ENCODE measurements at regions not wholly inside any gene's neighbourhood (a gene's known extent, or its start where the extent isn't known, plus 50 kb on each side); places are given as distances from the start of the nearest gene placed in this dataset.
A peak's percentile ranks its signal among the peaks of the same experiment; 100 is the strongest.

DNA sequence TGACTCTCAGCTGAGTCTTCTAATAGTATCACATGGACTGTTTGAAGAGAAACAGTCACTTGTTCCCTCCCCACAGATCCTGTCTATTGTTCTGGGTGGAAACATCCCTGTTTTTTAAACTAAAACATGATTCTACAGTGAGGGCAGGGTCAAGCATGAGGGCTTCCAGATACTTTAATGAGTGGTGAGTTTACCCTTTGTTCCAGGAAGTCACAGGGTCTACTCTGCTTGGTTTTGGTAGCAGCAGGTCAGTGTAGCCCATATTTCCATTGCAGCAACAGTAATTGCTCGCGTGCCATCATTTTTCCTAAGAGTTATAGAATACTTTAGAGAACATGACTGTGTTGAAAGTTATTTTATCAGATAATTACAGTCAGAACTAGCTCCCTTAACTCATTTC lies 87.4 kb downstream of the ZNF732 start:
- no peak for DNase-seq (ENCODE audit: low read depth)
- Histone ChIP-seq H3K36me3 (ENCODE audit: control insufficient read depth, insufficient read depth, low read length, severe bottlenecking) (no peaks in the 10 kb centered on the region), H3K27me3 (replicated peaks; ENCODE audit: control insufficient read depth, insufficient read depth, low read length) (no peaks in the 10 kb centered on the region), H3K4me3 (ENCODE audit: low read length) (no peak overlapping the region), H3K9ac (ENCODE audit: low read length) (no peak overlapping the region), H3K9me3 (ENCODE audit: control insufficient read depth, low read length) (peaks cover 15% of the 10 kb centered on the region), H3K4me1 (ENCODE audit: control insufficient read depth, insufficient read depth, low read length) (no peaks in the 10 kb centered on the region)

DNA sequence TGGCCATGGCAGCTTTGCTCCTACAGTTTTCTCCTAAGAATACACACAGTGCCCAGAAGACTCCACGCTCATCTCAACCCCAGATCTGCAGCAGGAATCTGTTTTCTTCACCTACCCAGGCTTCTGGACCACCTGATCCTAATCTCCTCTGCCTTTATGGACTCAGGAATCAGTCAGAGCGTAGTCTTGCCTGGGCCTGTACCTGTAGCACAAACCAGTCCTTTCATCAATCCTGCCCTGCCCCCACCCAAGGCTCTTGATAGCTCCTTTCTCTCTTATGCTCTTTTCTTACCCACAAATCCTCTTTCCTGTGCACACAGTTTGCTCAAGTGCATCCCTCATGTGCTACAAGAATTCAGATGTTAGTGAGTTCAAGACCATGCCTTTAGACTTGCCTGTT lies 89.7 kb downstream of the ZNF718 start:
- Histone ChIP-seq H3K9ac (ENCODE audit: low read length) (no peak overlapping the region), H3K27me3 (replicated peaks; ENCODE audit: control insufficient read depth, insufficient read depth, low read length) (no peaks in the 10 kb centered on the region), H3K36me3 (ENCODE audit: control insufficient read depth, insufficient read depth, low read length, severe bottlenecking) (no peaks in the 10 kb centered on the region), H3K4me3 (ENCODE audit: low read length) (peak overlapping the region; percentile 84), H3K4me1 (ENCODE audit: control insufficient read depth, insufficient read depth, low read length) (no peaks in the 10 kb centered on the region), H3K9me3 (ENCODE audit: control insufficient read depth, low read length) (peaks cover 10% of the 10 kb centered on the region)
- DNase-seq (ENCODE audit: low read depth), result no peak

All from adipocyte (in vitro differentiated cells).